DND-41 (cell line): ENCODE measurements at regions not wholly inside any gene's neighbourhood (a gene's known extent, or its start where the extent isn't known, plus 50 kb on each side); places are given as distances from the start of the nearest gene placed in this dataset.

Source experiments
- EZH2 ChIP-seq: IDR thresholded peaks from 3 replicates; pipeline ENCODE4 v1.6.1; 2012; ENCODE audit warnings: borderline replicate concordance, low read depth, mild to moderate bottlenecking, moderate library complexity, low read length, inconsistent platforms; ENCODE audit not compliant: severe bottlenecking
- TF ChIP-seq, protein P1 (sequence below): IDR thresholded peaks from 2 replicates; pipeline ENCODE4 v1.5.1; 2012; ENCODE audit warnings: borderline replicate concordance, low read length, moderate library complexity, mild to moderate bottlenecking; ENCODE audit not compliant: poor library complexity, severe bottlenecking; ENCODE audit errors: extremely low read depth

GRCh38 chr2:221724631-221725203 is 152.6 kb upstream of the EPHA4 start:
- TF ChIP-seq, protein P1, sequence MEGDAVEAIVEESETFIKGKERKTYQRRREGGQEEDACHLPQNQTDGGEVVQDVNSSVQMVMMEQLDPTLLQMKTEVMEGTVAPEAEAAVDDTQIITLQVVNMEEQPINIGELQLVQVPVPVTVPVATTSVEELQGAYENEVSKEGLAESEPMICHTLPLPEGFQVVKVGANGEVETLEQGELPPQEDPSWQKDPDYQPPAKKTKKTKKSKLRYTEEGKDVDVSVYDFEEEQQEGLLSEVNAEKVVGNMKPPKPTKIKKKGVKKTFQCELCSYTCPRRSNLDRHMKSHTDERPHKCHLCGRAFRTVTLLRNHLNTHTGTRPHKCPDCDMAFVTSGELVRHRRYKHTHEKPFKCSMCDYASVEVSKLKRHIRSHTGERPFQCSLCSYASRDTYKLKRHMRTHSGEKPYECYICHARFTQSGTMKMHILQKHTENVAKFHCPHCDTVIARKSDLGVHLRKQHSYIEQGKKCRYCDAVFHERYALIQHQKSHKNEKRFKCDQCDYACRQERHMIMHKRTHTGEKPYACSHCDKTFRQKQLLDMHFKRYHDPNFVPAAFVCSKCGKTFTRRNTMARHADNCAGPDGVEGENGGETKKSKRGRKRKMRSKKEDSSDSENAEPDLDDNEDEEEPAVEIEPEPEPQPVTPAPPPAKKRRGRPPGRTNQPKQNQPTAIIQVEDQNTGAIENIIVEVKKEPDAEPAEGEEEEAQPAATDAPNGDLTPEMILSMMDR, result no peak
- TF ChIP-seq EZH2, result no peak
